ENCODE measurements at regions not wholly inside any gene's neighbourhood (a gene's known extent, or its start where the extent isn't known, plus 50 kb on each side); places are given as distances from the start of the nearest gene placed in this dataset.

DNA sequence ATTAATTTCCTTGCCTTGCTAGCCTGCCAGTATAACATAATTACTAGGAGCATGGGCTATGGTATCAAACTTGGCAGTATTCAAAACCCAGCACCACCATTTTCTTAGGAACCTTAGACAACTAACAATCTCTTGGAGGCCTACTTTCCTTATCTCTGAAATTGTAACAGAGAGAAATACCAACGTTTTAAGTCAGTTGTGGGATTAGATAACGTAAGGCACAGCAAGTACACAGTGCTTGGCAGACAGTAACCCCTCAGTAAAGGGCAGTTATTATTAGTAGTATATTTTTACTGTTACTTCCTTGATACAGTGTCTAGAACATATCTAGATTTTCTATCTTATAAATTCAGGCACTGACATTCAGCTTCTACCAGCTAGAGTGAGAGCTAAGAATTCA, 309.6 kb downstream of the ACTL7B start:
- no peak for DNase-seq

DNA sequence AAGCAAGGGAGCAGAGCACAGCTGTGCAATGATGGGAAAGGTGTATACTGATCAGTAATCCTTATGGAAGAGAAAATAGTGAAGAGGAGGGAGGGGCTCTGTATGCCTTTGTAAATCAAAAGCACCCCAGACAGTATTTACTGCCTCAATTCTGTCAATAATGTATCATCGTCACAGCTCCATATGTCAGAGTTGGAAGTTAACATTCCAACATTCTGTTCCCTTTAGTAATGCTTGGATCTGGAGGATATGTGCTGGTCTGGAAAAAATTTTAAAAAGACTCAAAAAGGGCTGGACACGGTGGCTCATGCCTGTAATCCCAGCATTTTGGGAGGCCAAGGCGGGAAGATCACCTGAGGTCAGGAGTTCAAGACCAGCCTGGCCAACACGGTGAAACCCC, 310.4 kb downstream of the ACTL7B start:
- no peak for DNase-seq

DNA sequence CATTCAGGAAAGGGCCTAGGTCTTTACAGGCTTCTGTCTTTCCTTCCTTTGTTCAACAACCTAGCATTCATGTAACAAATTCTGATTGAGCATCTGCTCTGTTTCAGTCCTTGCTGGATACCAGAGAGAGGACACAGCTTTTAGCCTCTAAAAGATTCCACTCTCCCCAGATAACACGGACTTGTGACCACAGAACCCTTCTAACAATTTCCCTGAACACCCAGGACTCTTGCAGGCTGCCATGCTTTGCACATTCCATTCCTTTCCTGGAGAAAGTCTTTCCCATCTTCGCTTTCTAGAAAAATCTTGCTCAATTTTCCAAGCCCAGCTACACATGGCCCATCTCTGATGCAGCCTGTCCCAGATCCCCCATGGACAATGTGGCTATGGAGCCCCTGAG, 310.9 kb downstream of the ACTL7B start:
- DNase-seq: no peak

DNA sequence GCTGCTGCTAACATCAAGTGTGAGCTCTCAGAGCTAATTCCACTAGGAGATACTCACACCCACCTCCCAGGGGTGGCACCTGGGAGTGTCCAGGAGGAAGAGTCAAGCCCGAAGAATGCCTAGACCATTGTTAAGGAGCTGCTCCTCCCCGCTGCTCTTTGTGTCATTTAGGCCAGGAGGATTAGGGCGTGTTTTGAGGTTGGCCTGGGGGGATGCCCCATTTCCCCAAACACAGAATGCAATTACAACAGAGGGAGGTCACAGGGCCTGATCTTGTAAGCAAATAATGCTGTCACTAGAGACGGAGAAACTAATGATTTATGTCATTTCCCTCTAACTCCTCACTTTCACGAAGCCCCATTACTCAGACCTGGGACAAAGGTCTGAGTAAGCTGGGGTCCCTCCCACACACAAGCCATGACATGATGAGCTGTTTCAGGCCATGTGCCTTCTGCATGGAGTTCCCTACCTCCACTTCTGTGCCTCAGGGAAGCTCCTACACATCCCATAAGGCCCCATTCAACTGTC, 312.5 kb downstream of the ACTL7B start:
- DNase-seq: no peak

DNA sequence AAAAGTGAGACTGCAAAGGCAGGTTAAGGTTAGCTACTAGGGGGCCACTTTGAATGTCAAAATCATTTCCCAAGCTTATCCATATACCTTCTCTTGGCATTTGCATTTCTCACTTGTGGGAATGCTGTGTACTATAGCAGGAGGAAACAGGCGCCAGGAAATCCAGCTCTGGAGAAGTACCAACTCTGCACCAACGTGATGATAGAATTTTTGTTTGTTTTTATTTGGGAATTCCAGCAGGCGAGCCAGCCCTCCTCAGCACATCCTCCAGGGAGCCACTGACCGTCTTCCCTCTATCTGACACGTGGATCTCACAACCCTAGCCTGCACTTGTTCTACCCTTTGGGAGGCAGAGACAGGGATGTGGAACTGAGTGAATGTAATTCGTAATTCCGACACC, 318.0 kb downstream of the ACTL7B start:
- DNase-seq: no peak

DNA sequence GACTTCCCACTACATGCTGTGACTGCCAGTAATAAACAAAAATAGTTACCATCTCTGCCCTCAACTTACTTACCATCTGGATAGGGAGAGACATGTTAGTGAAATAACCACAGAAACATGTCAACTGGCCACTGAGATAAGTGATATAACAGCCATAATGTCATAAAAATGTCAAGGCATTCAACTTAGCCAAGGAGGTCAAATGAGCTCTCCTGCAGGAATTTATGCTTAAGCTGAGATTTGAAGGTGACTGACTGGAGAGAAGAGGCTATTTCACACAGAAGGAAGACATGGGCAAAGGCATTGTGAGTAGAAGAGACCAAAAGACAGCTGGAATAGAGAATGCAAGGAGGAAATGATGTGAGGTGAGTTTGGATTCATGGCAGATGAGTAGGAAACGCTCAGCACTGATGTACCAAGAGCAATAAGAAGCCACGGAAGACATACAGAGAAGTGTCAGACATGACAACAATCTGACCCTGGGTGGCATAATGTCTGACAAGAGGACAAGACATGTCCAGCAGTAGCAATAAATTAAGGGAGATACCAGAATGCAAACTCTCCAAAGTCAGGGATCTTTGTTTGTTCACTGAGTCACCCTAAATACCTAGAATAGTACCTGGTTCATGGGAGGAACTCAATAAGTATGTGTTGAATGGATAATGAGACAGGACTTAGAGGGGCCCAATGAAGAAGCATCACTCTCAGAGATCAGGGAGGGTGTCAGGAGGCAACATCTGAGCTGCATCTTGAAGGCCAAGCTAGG, 318.8 kb downstream of the ACTL7B start:
- no peak for DNase-seq

DNA sequence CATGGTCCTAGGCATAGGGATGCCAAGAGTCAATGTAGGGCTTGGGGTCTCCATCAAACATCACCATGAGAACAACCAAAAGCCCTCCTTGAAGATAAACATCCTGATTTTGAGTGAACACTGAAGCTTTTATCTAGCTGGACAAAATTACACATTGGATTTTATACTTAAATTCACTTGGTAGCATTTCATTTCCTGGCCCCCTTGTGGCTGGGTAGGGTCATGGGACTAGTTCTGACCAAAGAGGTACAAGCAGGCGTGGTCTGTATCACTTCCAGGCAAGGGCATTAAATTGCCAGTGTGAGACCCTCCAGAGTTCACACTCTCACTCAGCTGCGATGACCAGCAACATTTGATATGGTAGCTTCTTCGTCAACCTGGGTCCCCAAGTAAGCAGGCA, 320.3 kb downstream of the ACTL7B start:
- DNase-seq: no peak

DNA sequence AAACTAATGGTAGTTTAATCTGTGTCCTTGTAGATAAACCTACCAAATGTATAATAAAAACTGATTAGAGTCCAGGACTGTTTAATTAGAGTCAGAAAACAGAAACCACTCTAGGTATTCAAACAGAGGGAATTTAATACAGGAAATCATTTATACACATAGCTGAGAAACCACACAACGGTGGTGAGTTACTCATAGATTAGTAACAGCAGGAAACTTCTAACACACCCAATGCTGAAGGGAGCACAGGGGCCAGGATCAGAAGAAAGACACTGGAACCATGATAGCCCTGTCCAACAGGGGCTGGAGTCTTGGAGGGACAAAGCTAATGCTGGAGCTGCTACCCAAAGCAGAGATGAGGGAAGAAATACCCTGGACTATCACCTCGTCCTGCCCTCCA, 321.0 kb downstream of the ACTL7B start:
- DNase-seq: no peak

DNA sequence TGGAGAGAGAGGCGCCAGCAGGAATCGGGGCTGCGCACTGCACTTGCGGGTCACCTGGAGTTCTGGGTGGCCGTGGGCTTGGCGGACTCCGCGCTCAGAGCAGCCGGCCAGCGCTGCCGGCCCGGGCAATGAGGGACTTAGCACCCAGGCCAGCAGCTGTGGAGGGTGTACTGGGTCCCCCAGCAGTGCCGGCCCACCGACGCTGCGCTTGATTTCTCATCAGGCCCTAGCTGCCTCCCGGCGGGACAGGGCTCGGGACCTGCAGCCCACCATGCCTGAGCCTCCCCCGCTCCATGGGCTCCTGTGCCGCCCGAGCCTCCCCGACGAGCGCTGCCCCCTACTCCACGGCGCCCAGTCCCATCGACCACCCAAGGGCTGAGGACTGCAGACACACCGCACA, 325.6 kb downstream of the ACTL7B start:
- DNase-seq: no peak

DNA sequence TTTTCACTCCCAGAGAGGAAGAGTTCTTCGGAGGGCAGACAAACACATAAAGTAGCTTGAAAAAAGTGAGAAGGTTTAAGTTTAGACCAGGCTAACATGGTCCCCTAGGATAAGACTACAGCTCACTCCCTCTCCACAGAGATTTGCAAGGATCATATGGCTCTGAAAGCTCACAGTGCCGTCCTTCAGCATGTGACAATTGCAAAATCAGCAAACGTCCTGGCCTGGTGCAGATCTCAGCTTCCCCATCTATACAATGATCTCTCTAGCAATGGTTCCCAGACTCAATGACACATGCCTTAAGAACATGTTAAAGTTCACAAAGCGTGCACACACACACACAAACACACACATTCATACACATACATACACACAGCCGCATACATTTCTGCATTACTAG, 327.6 kb downstream of the ACTL7B start:
- DNase-seq: no peak

DNA sequence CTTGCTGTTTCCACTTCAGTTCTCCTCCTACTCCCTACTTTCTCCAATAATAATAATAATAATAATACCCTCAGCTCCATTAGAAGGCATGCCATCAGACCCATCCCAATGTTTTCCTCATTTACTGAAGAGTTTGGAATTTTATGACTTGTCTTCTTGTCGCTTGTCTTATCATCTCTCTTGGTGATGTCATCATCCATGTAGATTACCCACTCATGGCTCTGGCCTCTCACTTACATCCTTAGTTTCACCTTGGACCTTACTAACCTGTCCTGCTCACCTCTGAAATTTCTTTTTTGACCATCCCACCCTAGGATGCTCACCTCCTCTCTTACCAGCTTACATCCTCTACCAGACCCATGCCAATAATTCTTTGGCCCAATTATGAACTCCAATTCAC, 329.3 kb downstream of the ACTL7B start:
- DNase-seq: no peak

DNA sequence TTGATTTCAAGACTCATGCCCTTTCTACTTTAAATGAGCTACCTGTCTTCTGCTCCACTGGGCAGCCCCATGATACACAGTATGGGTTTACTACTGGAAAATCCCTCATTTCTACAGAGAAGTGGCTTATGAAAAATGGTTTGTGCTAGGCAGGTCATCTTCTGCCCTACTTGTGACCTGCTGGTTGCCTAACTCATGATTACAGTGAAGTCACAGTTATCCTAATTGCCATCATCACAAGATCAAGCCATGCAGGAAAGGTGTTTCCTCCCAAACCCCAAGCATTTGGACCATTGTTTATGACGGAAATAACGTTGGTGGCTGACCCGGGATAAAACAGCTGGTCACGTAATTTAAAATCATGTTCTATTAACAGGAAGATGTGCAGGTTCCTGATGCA, 330.6 kb downstream of the ACTL7B start:
- DNase-seq: no peak

DNA sequence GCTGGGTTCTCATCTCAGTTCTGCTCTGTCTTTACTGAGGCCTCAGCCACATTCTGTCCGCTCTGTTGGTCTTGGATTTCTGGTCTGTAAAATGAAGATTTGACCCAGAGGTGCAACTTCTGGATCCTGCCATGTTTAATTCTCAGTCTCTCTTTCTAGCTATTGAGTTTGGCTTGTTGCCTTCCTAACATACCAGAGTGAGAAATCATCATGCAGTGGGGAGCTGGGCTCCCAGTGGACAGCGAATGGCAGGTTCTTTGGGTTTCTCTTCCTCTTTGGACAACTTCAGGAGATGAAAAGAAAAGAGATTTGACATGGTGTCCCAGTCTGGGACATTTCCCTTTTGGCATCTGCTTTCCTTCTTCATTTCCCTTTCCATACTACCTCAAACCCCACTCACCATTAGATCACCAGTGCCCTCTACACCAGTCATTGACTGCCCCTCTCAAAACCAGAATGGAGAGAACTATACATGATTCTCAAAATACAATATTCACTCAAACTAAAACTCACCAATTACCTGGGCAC, 334.7 kb downstream of the ACTL7B start:
- DNase-seq: no peak

DNA sequence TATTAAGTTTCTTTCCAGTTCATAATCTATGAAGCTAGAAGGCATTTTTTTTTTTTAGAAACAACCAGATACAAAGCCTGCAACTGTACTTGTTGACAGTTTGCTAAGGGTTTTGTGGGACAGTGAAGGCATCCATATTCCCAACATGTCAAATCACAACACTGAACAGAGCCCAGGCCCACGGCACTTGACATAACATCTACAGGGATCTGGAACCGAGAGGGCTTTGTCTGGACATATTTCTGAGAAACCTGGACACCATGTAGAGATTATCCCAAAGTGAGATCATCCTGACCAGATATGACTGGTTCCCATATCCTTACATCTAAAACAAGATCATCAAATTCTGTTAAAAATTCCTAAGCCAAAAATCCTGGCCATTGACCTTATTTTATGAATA, 336.3 kb downstream of the ACTL7B start:
- DNase-seq: no peak

DNA sequence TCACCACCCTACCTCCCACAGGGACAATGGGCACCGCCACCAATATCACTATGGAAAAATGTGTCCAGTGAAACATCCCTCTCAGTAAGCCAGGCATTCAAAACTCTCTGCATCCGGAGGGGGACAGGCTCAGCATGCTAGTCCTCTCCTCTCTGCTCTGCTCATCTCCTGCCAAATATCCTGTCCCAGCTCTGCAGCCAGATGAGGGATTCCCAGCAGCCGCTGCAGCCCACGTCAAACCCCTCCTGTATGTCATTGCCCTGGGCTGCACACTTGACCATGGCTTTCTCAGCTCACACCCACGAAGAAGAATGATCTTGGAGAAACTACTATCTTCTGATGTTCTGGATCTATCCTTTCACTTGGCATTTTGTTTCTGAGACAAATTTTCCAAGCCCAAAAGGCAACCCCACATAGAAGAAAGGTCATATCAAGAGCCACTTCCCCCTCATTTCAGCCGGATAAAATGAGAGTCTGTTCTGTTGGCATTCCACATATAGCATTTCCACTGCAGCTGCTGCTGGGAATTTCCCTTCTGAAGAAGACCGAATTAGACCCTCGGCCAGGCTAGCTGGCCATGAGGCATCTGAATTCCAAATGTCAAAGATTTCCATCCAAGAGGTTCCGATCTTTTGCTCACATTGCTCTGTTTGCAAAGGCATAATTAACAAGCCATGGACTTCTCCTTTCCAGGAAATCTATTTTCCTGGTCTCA, 338.0 kb downstream of the ACTL7B start:
- DNase-seq: no peak

DNA sequence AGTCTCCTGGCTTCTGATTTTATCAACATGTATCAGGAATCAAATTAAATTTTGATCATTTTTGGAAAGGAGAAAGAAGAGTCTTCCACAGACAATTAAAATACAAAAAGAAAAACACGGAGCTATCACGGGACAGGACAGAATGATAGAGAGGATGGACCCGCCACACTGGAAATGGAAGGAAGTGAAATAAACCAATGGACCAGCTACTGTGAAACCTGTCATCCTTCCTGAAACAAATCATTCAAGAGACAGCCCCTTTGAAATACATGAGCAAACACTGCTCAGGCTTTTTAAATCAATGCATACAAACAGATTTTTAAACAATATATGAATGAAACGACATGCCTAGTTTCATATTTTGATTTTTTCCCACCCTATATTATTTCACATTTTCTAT, 339.4 kb downstream of the ACTL7B start:
- DNase-seq: no peak

DNA sequence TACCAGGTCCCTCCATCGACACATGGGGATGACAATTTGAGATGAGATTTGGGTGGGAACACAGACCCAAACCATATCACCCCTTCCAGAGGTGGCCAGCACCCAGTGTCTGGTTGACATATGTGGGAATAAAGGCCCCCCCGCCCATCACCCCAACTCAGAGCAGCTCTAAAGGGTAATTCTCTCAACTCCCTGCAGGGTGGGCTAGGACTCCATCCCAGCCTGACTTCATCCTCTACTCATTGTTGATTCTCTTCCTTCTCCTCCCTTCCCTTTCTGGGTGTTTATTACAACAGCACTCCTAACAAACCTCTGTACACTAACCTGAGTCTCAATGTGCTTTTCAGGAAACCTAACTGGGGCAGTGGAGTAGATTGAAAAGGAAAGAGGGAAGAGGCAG, 339.9 kb downstream of the ACTL7B start:
- DNase-seq: no peak

DNA sequence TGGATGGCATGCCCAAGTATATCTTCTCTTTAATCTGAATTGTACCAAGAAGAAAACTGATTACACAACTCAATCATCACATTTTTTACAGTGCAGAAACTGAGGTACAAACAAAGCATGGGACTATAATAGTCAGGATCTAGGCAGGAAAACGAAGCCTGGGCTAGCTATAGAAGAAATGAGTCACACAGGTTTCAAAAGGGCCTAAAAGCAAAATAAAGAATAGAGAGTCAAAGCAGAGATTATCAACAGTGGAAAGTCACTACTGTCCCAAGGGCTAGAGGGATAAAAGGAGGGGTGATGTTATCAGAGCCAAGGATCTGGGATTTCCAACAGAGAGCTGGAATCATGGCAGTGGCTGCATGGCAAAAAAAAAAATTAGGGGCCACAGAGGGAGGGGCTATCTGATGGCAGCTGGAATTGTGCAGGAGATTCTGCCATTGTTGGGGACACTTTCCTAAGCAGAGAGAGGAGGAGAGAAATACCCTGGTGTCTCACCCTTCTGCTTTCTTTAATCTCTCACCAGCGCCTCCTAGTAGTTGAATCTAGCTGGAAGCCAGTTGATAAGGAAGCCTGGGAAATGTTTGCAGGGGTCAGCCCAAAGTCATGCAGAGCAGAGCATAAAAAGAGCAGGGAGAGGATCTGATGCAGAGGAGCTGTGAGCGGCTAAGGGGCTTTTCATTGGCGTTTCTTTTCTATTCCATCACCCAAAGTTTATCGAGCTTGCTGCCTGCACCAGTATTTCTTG, 343.2 kb downstream of the ACTL7B start:
- no peak for DNase-seq

DNA sequence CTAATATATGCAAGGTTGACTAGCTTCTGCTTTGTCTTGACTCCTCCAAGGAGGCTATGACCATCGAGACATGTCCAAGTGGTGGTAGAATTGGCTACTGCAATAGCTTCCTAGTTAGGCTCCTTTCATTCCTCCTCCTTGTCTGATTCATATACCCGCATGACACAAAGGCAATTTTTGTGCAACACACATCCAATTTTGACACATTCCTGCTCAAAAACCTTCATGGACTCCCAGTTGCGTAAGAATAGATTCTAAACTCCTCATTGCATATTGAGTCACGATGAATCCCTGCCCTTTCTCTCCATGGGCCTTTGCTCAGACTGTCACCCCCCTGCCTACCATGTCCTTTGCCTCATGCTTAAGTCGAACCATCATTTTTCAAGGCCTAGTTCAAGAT, 344.5 kb downstream of the ACTL7B start:
- no peak for DNase-seq

DNA sequence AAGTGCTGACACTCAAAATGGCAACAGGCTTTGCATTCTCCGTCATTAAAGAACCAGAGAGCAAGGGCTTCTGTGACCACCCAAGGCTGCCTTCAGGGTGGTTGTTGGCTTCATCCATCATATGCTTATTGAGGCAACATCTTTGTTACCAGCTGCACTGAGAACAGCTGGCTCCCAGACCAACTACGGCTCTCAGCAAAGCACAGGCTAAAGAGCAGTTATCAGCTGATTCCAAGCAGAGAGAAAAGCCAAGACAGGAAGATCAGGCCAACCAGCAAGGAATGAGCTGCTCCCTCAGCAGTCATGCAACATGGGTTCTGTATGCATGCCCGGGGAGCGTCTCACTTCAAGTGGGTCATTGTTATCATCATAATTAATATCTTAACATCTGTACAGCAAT, 358.9 kb downstream of the ACTL7B start:
- DNase-seq: no peak

DNA sequence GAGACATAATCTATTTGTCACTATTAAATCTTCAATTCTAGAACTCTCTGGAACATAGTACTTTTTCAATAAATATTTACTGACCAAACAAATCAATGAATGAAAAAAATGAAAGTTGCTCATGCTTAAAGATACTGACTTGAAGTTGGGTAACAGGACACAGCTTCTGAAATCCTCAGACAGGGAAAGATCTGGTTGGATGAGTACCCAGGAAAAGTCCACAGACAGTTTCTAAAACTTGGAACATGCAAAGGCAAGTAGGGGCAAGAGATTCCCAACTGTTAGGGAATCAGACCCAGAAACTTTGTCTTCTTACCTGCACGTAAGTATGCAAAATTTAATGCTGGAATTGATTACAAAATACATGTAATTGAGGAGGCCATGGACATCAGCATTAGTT, 366.2 kb downstream of the ACTL7B start:
- DNase-seq: no peak

DNA sequence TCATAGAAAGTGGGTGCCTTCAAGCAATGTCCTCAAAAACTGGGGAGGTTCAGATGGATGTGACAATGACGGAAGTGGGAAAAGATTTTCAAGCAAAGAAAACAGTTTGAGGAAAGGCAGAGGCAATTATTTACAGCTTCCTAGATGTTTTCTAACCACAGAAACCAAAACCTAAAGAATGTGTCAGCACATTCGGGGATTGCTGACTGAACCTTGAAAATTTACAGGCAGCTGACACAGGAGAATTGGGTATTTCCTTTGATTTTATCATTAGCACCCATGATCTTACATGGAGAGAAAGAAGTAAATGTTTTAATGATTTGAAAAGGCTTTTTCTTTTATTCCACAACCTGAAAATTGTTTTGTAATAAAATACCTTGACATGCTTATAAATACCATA, 369.0 kb downstream of the ACTL7B start:
- no peak for DNase-seq

DNA sequence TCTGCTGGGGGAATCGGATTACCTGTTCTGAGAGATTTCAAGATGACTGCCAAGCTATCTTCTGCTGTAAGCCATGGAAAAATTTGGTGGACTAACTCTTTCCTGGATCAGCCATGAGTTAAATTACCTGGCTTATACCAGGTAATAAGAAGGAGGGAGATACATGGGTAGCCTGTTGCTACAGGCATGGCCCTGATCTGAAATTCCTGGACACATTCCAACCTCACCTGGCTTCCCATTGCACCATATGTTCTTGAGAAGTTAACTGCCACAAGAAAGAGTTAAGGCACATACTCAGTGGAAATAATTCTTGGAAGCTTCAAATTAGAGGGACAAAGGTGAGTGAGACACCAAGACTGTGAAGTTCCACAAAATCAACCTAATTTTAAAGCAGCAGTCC, 371.3 kb downstream of the ACTL7B start:
- no peak for DNase-seq

DNA sequence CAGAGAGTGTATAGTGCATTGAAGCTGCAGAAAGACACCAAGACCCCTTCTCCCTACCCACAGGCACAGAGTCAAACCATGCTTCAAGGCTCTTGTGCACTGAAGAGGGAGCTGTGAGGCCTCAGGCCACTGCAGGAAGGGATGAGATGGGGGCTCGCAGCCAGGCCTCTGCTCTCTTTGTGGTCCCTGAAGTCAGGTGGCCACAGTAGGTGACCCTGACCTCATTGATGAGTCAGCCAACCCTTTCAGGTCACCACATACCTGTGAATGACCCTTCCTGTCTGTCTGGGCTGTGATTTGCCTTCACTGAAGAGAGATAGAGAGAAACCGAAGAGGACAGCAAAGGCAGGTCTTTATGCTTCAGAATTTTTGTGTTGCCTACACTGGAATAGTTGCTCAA, 372.1 kb downstream of the ACTL7B start:
- no peak for DNase-seq
